ENCODE measurements at regions not wholly inside any gene's neighbourhood (a gene's known extent, or its start where the extent isn't known, plus 50 kb on each side); places are given as distances from the start of the nearest gene placed in this dataset.

DNA sequence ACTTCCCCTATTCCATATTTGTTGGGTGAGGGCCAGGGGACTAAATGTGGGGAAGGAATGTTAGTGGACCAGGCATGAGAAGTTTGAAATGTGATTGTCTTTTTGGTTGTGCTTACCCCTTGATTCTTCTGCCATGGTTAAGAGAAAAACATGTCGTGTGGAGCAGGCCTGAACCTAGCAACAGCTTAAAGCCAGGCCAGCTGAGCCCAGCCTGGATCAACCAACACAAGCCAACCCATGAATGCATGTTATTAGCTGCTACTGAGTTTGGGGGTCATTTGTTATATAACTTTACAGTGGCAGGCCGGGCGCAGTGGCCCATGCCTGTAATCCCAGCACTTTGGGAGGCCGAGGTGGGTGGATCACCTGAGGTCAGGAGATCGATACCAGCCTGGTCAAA lies 52.4 kb upstream of the TRIO start:
- Histone ChIP-seq H3K9ac (ENCODE audit: control insufficient read depth, insufficient read depth, low read length) (no peak overlapping the region), H3K9me3 (replicated peaks; ENCODE audit: control insufficient read depth, insufficient read depth, low read length) (no peaks in the 10 kb centered on the region; the same call in 2 of the 3 replicates), H4K20me1 (ENCODE audit: control insufficient read depth, insufficient read depth) (no peaks in the 10 kb centered on the region), H3K4me2 (ENCODE audit: control insufficient read depth, insufficient read depth) (no peak overlapping the region), H3K27me3 (replicated peaks in 1 of 2; ENCODE audit: control insufficient read depth in 2 of 2, insufficient read depth in 2 of 2, low read length in 1 of 2) (peaks cover 0 to 3% of the 10 kb centered on the region in 2 experiments; a peak in 1 of 4 replicates), H3K4me3 (no peak overlapping the region), H3K79me2 (ENCODE audit: control insufficient read depth, insufficient read depth, low read length) (no peaks in the 10 kb centered on the region), H3K36me3 (ENCODE audit: control insufficient read depth in 2 of 2, insufficient read depth in 2 of 2, low read length in 1 of 2) (no peaks in the 10 kb centered on the region), H3K27ac (ENCODE audit: control insufficient read depth, insufficient read depth) (no peak overlapping the region), H2AFZ (ENCODE audit: control insufficient read depth, low read depth, low read length) (no peak overlapping the region), H3K4me1 (ENCODE audit: control insufficient read depth, insufficient read depth, low read length) (no peaks in the 10 kb centered on the region)
- ATAC-seq (no peak), FAIRE-seq (no peak), DNase-seq (ENCODE audit: low read depth, low spot score) (no peak)
- TF ChIP-seq ZBTB33 (IDR thresholded peaks at IDR 0.05) (no peak), ATF3 (IDR thresholded peaks at IDR 0.05; ENCODE audit: borderline replicate concordance, extremely low read depth, low read depth, low read length) (no peak), KAT2A (conservative IDR thresholded peaks at IDR 0.05; ENCODE audit: control insufficient read depth, low read depth, low read length) (no peak), KLF5 (IDR thresholded peaks at IDR 0.05; ENCODE audit: partially characterized antibody) (no peak), GABPA (IDR thresholded peaks at IDR 0.05; ENCODE audit: low read depth) (no peak), ZNF384 (IDR thresholded peaks at IDR 0.05; ENCODE audit: borderline replicate concordance, low read depth, low read length) (no peak), SIN3A (IDR thresholded peaks at IDR 0.05; ENCODE audit: low read depth, low read length) (no peak), MXI1 (IDR thresholded peaks at IDR 0.05; ENCODE audit: low read depth, low read length) (no peak), PBX3 (IDR thresholded peaks at IDR 0.05; ENCODE audit: insufficient replicate concordance, low read depth, low read length) (no peak), NFIC (IDR thresholded peaks at IDR 0.05; ENCODE audit: low read depth, low read length) (no peak), BACH1 (IDR thresholded peaks at IDR 0.05; ENCODE audit: borderline replicate concordance) (no peak), DPF2 (IDR thresholded peaks at IDR 0.05) (no peak), SP1 (IDR thresholded peaks at IDR 0.05; ENCODE audit: low read depth, low read length) (no peak), KDM1A (IDR thresholded peaks at IDR 0.05; ENCODE audit: borderline replicate concordance) (no peak), TARDBP (IDR thresholded peaks at IDR 0.05; ENCODE audit: borderline replicate concordance) (no peak), NFXL1 (IDR thresholded peaks at IDR 0.05; ENCODE audit: borderline replicate concordance) (no peak)
- in situ Hi-C loops (cut with MboI) (no loop called here), intact Hi-C loops (cut with micrococcal nuclease; ENCODE audit: unreplicated experiment) (no loop called here)
- SMC1A ChIA-PET (ENCODE audit: uncharacterized antibody, unreplicated experiment): interaction anchor here (1.0 kb wide), 1 partner anchor 39 kb away, joined by 4 read pairs; no protein-coding TSS in a partner anchor
- 31% methylated on average over 5 of the region's 5 CpGs for whole genome bisulfite sequencing (ENCODE audit: insufficient coverage, insufficient replicate concordance, low lambda C conversion rate, missing lambda C conversion rate)
- POLR2A ChIA-PET: no interaction called here
- CTCF ChIA-PET: no interaction called here
- RAD21 ChIA-PET (ENCODE audit: unreplicated experiment): no interaction called here
- BruUV-seq (replicated peaks): no TSS peak
